ENCODE measurements at regions not wholly inside any gene's neighbourhood (a gene's known extent, or its start where the extent isn't known, plus 50 kb on each side); places are given as distances from the start of the nearest gene placed in this dataset.
"Not testable (repeated sequence)": the region's sequence is repeated elsewhere in the genome, so short reads cannot be mapped to it uniquely, and the experiment has no call there.

GRCh38 chr4:173685165-173685830, 155.3 kb upstream of the HAND2 start:
- no peak for DNase-seq

- no peak for DNase-seq
Measured at GRCh38 chr4:173684223-173684622, 154.2 kb upstream of the HAND2 start.

DNA sequence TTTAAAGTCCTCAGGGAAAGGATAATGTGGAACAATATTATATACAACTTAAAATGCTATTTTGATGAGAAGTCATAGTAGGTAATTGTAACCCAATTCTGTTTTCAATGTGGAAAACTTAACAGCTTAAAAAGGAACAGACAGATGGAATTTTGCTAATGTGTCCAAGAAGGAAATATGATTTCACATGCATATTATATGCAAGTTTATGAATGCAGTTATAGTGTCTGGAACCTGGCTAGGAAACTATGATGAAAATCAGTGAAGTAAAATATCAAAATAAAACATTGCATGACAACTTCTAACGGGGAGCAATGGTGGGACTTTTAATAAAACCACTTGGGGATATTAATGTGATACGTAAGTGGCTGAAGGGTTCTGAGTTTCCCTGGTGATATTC, 152.6 kb upstream of the HAND2 start:
- no peak for DNase-seq

DNA sequence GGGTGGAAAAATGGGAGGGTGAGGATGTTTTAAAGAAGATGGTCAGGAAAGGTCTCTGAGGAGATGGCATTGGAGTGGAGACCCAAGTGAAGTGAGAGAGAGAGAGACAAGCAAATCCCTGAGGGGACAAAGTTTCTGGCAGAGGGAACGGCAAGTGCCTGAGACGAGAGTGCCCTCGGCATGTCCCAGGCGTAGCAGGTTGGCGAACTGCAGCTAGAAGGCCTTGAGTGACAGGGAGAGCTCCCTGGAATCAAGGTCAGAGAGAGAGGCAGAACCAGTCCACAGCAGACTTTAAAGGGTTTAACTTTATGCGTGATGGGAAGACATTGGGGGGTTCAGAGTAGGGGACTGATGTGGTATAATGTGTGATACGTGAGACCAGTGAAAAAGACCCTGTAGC, 150.2 kb upstream of the HAND2 start:
- DNase-seq: no peak

- no peak for DNase-seq
Measured at GRCh38 chr4:173675446-173675845, 145.4 kb upstream of the HAND2 start.

DNA sequence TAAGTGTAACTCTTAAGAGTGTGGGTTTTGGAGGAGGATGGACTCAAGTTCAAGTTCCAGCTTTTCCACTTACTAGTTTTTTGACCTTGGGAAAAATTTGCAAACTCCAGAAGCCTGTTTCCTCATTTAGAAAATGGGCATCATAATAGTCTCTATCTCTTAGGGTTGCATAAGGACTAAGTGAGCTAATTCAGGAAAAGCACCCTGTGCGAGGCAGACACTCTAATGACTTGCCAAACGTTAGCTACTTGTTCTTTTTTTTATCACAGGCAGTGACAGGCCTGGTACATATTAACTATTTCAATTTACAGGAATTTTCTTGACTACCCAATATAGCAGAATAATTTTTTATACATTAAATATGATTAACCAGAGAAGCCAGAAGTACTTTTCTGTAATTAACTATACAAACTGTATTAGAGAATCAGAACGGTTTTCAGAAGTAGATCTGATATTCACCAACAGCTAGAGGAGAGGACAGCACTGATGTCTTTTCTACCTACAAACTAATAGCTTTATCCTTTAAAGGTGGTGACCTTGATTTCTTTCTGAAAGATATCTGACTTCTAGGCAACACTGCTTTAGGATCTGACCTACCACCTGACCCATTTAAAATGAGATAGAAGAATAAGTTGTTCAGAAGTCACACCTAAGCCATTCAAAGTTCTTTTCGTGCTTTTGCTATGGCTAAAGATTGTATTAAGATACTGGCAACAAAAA, 139.6 kb upstream of the HAND2 start:
- DNase-seq: no peak

- DNase-seq: no peak
Measured at GRCh38 chr4:173661001-173661400, 131.0 kb upstream of the HAND2 start.

DNA sequence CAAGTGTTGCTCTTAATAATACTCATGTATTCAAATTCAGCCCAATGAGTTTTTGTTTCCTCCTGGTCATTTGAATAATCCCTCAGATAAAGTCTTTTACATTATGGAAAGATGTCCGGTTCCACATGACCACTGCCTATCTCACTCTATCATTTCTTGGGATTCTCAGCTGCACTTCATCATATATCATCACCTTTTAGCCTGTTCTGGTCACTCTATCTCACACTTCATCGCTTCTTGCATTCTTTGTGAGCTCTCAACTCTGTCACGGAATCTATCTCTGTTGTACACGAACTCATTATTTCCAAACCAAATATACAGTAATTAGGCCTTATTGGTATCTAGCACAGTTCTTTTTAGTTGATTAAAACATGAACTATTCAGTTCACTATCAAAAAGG, 126.9 kb upstream of the HAND2 start:
- no peak for DNase-seq

DNA sequence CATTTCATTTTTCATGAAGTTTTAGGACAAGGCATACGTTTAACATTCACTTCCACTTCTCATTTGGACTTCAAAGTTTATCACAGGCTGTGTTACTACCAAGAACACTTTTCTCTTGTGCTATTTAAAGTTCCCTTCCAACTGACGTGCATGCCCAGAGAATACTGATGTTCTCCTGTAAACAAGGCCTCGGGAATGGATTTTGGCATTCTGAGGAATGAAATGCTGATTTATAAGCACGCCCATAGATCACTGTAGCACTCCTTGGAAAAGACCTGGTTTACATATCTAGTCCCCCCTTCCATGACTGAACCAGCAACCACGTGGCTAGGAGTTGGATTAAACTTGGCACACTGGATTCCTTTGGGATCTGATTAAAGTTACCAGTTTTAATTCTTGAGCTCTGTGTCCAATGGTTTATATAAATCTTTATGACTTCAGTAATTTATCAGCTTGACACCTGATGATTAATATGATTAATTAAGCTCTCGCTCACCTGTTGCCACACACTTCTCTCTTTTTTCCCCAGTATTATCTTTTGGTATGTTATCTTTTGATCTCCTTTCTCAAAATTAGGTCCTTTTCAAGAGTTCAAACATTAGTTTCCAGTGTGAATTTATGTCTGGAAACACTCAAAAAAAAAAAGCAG, 122.4 kb upstream of the HAND2 start:
- no peak for DNase-seq

DNA sequence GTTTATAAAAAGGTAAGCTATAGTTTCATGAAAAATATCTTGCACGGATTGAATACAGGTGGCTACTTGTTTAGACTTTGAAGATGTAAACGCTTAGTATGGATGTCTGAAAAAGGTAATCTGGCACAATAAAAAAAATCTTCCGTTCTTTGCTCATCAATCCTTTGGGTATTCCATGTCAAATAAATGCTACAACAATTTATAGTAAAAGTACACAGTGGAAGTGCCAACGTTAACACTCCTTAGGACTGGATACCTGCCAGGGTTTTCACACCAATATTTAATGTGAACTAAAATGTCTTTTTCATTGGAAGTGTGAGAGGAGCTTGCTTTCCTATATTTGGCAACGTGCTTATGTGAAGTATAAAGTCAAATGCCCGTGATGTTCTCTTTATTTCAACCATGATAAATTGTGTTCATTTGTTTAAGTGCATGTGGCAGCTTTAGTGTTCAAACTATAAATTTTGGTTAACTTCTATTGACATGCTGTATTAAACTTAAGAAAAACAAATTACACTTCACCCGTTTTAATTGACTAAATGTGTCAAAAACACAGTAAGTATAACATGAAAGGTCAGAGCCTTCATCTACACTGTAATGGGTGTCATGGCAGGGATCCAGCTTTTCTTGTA, 121.7 kb upstream of the HAND2 start:
- no peak for DNase-seq

DNA sequence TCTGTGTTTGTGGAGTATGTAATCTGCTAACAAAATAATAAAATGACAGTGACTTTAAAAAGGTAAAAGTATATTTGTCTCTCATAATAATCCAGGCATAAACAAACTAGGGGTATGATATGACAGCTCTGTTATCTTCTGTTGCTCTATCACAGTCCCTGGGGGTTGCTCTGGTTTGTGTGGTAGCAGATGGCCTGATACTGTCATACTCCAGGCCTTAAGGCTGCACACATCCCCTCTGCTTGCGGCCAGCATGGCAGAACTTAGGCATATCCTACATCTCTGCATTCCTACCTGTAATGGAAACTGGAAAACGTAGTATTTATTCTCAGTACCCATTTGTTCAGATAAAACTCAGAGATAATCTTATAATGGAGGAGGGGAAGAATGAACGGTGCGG, 117.9 kb upstream of the HAND2 start:
- DNase-seq: no peak

DNA sequence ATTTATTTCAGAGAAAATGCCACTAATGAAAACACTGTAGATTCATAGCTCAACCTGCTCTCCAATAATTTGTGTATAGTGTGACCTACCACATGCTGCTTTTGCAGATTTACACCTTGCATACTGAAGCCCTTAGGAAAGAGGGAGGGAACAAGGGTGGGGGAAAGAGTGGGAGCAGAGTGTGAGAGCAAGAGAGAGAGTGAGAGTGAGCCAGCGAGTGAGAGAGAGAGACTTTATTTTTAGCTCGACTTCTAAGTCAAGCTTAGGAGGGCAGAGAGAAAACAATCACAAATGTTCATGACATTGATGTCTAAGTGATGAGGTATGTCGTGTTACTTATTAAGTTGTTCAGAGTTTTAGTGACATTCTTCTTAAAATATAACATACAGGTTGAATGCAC, 112.5 kb upstream of the HAND2 start:
- DNase-seq: no peak

- no peak for DNase-seq
Measured at GRCh38 chr4:173635395-173635794, 105.4 kb upstream of the HAND2 start.

- DNase-seq: no peak
Measured at GRCh38 chr4:173626277-173626676, 96.2 kb upstream of the HAND2 start.

GRCh38 chr4:173618648-173619047, 88.6 kb upstream of the HAND2 start:
- DNase-seq: not testable (repeated sequence)

DNA sequence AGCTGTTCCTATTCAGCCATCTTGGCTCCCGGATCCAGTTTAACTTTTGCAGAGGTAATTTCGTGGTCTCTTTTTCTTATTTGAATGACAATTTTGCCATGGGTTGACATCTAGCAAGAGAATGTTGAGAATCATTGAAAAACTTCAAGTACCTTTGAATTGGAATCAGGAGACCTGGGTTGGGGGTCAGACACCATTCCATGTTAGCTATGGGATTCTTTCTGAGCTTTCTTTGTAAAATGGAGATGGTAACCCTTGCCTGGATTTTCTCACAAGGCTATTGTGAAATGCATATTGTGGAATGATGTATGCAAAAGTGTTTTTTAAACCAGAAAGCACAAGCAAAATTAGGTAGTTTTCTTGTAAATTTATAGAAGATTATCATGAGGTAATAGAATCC, 79.1 kb upstream of the HAND2 start:
- no peak for DNase-seq

DNA sequence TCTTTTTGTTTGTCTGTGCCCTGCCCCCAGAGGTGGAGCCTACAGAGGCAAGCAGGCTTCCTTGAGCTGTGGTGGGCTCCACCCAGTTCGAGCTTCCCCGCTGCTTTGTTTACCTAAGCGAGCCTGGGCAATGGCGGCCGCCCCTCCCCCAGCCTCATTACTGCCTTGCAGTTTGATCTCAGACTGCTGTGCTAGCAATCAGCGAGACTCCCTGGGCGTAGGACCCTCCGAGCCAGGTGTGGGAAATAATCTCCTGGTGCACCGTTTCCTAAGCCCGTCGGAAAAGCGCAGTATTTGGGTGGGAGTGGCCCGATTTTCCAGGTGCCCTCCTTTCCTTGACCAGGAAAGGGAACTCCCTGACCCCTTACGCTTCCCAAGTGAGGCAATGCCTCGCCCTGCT, 78.6 kb upstream of the HAND2 start:
- not testable (repeated sequence) for DNase-seq

DNA sequence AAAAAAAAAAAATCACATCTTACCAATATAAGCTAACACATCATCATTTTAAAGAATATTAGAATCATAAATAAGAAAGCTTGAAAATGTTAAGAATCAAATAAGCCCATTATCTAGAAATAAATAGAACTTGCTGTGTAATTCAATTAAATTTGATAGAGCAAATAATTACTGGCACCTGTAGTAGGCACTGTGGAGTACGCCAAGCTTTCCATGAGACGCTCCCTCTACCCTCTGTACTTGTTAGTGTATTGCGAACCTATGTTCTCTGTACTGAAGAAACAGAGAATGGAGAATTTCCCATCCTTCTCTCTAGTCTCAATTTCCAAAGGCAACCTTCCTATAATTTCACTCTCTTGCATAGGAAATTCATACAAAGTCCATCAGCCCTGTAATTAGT, 61.7 kb upstream of the HAND2 start:
- DNase-seq: no peak

GRCh38 chr4:173590697-173591096, 60.7 kb upstream of the HAND2 start:
- DNase-seq: no peak

GRCh38 chr4:173585876-173586572, 56.0 kb upstream of the HAND2 start:
- no peak for DNase-seq

- DNase-seq: no peak
Measured at GRCh38 chr4:173584506-173584905, 54.5 kb upstream of the HAND2 start.

All from right forelimb (tissue), 1 donor.